DND-41 (cell line): ENCODE measurements at regions not wholly inside any gene's neighbourhood (a gene's known extent, or its start where the extent isn't known, plus 50 kb on each side); places are given as distances from the start of the nearest gene placed in this dataset.

Experiments
- CTCF ChIP-seq: IDR thresholded peaks from 2 replicates; pipeline ENCODE4 v1.5.1; 2012; ENCODE audit warnings: borderline replicate concordance, low read length, moderate library complexity, mild to moderate bottlenecking; ENCODE audit not compliant: poor library complexity, severe bottlenecking; ENCODE audit errors: extremely low read depth
- EZH2 ChIP-seq: IDR thresholded peaks from 3 replicates; pipeline ENCODE4 v1.6.1; 2012; ENCODE audit warnings: borderline replicate concordance, low read depth, mild to moderate bottlenecking, moderate library complexity, low read length, inconsistent platforms; ENCODE audit not compliant: severe bottlenecking

GRCh38 chr12:46554460-46554859, 181.9 kb upstream of the SLC38A2 start:
- TF ChIP-seq EZH2, result no peak
- TF ChIP-seq CTCF, result no peak
